H9 (cell line): ENCODE measurements at regions not wholly inside any gene's neighbourhood (a gene's known extent, or its start where the extent isn't known, plus 50 kb on each side); places are given as distances from the start of the nearest gene placed in this dataset.

Experiments used
- DNase-seq: peaks from one replicate; pipeline ENCODE4 v3.0.0-alpha.2; 2017
- H2AFZ ChIP-seq: one replicate; pipeline ENCODE4 v1.6.1; 2013; ENCODE audit warnings: mild to moderate bottlenecking, low read length, control low read depth, moderate library complexity
- H2AK5ac ChIP-seq: 2 replicates; pipeline ENCODE4 v1.6.1; 2013; ENCODE audit warnings: low read length, control low read depth, mixed read lengths; ENCODE audit not compliant: insufficient read length
- H2BK120ac ChIP-seq: one replicate; pipeline ENCODE4 v1.6.1; 2013; ENCODE audit warnings: low read depth, mild to moderate bottlenecking, low read length, control low read depth, inconsistent platforms; ENCODE audit not compliant: poor library complexity, severe bottlenecking
- H2BK12ac ChIP-seq: 2 replicates; pipeline ENCODE4 v1.6.1; 2013; ENCODE audit warnings: low read length, control low read depth, mixed read lengths, low read depth; ENCODE audit not compliant: insufficient read length
- H2BK15ac ChIP-seq: 2 replicates; pipeline ENCODE4 v1.6.1; 2013; ENCODE audit warnings: low read depth, low read length, control low read depth
- H2BK20ac ChIP-seq: one replicate; pipeline ENCODE4 v1.6.1; 2013; ENCODE audit warnings: low read depth, mild to moderate bottlenecking, low read length, control low read depth, inconsistent platforms; ENCODE audit not compliant: poor library complexity, severe bottlenecking
- H2BK5ac ChIP-seq: 2 replicates; pipeline ENCODE4 v1.6.1; 2013; ENCODE audit warnings: low read length, control low read depth, mixed read lengths; ENCODE audit not compliant: insufficient read length
- H3K14ac ChIP-seq: 2 replicates; pipeline ENCODE4 v1.6.1; 2013; ENCODE audit warnings: low read length, control low read depth; ENCODE audit not compliant: insufficient read depth
- H3K18ac ChIP-seq: 2 replicates; pipeline ENCODE4 v1.6.1; 2013; ENCODE audit warnings: low read depth, mild to moderate bottlenecking, mixed read lengths, low read length, control low read depth; ENCODE audit not compliant: insufficient read length
- H3K23ac ChIP-seq: 2 replicates; pipeline ENCODE4 v1.6.1; 2013; ENCODE audit warnings: low read length, control low read depth, mixed read lengths, low read depth; ENCODE audit not compliant: insufficient read length
- H3K23me2 ChIP-seq: 2 replicates; pipeline ENCODE4 v1.6.1; 2013; ENCODE audit warnings: low read depth, mild to moderate bottlenecking, mixed read lengths, low read length, control low read depth; ENCODE audit not compliant: insufficient read length, poor library complexity, severe bottlenecking
- H3K27ac ChIP-seq: 2 replicates; pipeline ENCODE4 v1.5.1; 2013; ENCODE audit warnings: low read length, control low read depth, mixed read lengths, low read depth; ENCODE audit not compliant: insufficient read length
- H3K27me3 ChIP-seq: 2 replicates; pipeline ENCODE4 v1.6.1; 2013; ENCODE audit warnings: low read length, control low read depth, inconsistent platforms; ENCODE audit not compliant: insufficient read depth
- H3K4ac ChIP-seq: 2 replicates; pipeline ENCODE4 v1.6.1; 2013; ENCODE audit warnings: low read depth, mild to moderate bottlenecking, control low read depth, inconsistent platforms, low read length, moderate library complexity
- H3K4me1 ChIP-seq: 2 replicates; pipeline ENCODE4 v1.6.1; 2013; ENCODE audit warnings: low read length, control low read depth, inconsistent platforms; ENCODE audit not compliant: insufficient read depth
- H3K4me2 ChIP-seq: 2 replicates; pipeline ENCODE4 v1.6.1; 2013; ENCODE audit warnings: low read length, control low read depth, mixed read lengths; ENCODE audit not compliant: insufficient read length, insufficient read depth
- H3K56ac ChIP-seq: 2 replicates; pipeline ENCODE4 v1.6.1; 2013; ENCODE audit warnings: low read depth, mild to moderate bottlenecking, mixed read lengths, low read length, control low read depth; ENCODE audit not compliant: insufficient read length
- H3K79me1 ChIP-seq: 2 replicates; pipeline ENCODE4 v1.6.1; 2013; ENCODE audit warnings: low read depth, mild to moderate bottlenecking, moderate library complexity, low read length, control low read depth, inconsistent platforms; ENCODE audit not compliant: insufficient read depth, poor library complexity, severe bottlenecking
- H3K79me2 ChIP-seq: 2 replicates; pipeline ENCODE4 v1.6.1; 2013; ENCODE audit warnings: low read length, control low read depth, inconsistent platforms; ENCODE audit not compliant: insufficient read depth
- H3K9ac ChIP-seq: 2 replicates; pipeline ENCODE4 v1.6.1; 2013; ENCODE audit warnings: low read length, control low read depth, mixed read lengths; ENCODE audit not compliant: insufficient read length; ENCODE audit errors: extremely low read depth
- H3K9me3 ChIP-seq: one replicate; pipeline ENCODE4 v1.6.1; 2013; ENCODE audit warnings: low read depth, low read length, inconsistent platforms; ENCODE audit not compliant: control insufficient read depth
- H3T11ph ChIP-seq: one replicate; pipeline ENCODE4 v1.6.1; 2013; ENCODE audit warnings: mild to moderate bottlenecking, low read length, control low read depth, inconsistent platforms
- H4K20me1 ChIP-seq: one replicate; pipeline ENCODE4 v1.6.1; 2013; ENCODE audit not compliant: control insufficient read depth, insufficient read length, insufficient read depth
- H4K5ac ChIP-seq: 2 replicates; pipeline ENCODE4 v1.6.1; 2013; ENCODE audit warnings: low read depth, mild to moderate bottlenecking, mixed read lengths, low read length, control low read depth; ENCODE audit not compliant: insufficient read length
- H4K8ac ChIP-seq: replicated peaks from 2 replicates; pipeline ENCODE4 v1.6.1; 2013; ENCODE audit warnings: low read length, control low read depth, mixed read lengths, low read depth; ENCODE audit not compliant: insufficient read length
- H4K91ac ChIP-seq: 2 replicates; pipeline ENCODE4 v1.6.1; 2013; ENCODE audit warnings: low read depth, mild to moderate bottlenecking, moderate library complexity, mixed read lengths, low read length, control low read depth; ENCODE audit not compliant: insufficient read length
- H3K27ac Mint-ChIP-seq, 3 experiments: 2 replicates in 2 of 3; 3 replicates in 1 of 3; pipeline ENCODE4 v1.8.0; 2020 to 2021; ENCODE audit warnings: mixed read lengths in 3 of 3, mild to moderate bottlenecking in 1 of 3, moderate library complexity in 1 of 3
- H3K27me3 Mint-ChIP-seq: 2 replicates; pipeline ENCODE4 v1.8.0; 2021; ENCODE audit warnings: low read depth, mild to moderate bottlenecking, moderate library complexity, mixed read lengths
- H3K36me3 Mint-ChIP-seq, 3 experiments: 2 replicates in 2 of 3; 3 replicates in 1 of 3; pipeline ENCODE4 v1.8.0; 2020 to 2021; ENCODE audit warnings: low read depth in 3 of 3, mixed read lengths in 3 of 3; ENCODE audit not compliant: insufficient read depth in 1 of 3
- H3K4me1 Mint-ChIP-seq, 2 experiments: 2 replicates each; pipeline ENCODE4 v1.8.0; 2020; ENCODE audit warnings: mixed read lengths in 2 of 2
- H3K4me3 Mint-ChIP-seq, 2 experiments: 2 replicates in 1 of 2; 3 replicates in 1 of 2; pipeline ENCODE4 v1.8.0; 2020 to 2021; ENCODE audit warnings: mild to moderate bottlenecking in 2 of 2, mixed read lengths in 2 of 2, moderate library complexity in 1 of 2
- H3K9me3 Mint-ChIP-seq, 2 experiments: 2 replicates in 1 of 2; 3 replicates in 1 of 2; pipeline ENCODE4 v1.8.0; 2020; ENCODE audit warnings: mild to moderate bottlenecking in 2 of 2, mixed read lengths in 2 of 2, moderate library complexity in 1 of 2
- WGBS: extraction: QIAGEN DNeasy Blood & Tissue Kit; methylation state at CpG from one replicate; pipeline ENCODE4 v1.1.7; 2013; ENCODE audit warnings: missing lambda C conversion rate, low lambda C conversion rate, mixed read lengths; ENCODE audit not compliant: insufficient read length; ENCODE audit errors: extremely low coverage; 5-methylcytosine and 5-hydroxymethylcytosine counted together
- TF ChIP-seq, protein P1 (sequence below): fragments of 200-600 bp; sonication (generic); conservative IDR thresholded peaks from 3 replicates; pipeline ENCODE4 v1.8.0; 2021; ENCODE audit warnings: antibody characterized with exemption, mild to moderate bottlenecking

DNA sequence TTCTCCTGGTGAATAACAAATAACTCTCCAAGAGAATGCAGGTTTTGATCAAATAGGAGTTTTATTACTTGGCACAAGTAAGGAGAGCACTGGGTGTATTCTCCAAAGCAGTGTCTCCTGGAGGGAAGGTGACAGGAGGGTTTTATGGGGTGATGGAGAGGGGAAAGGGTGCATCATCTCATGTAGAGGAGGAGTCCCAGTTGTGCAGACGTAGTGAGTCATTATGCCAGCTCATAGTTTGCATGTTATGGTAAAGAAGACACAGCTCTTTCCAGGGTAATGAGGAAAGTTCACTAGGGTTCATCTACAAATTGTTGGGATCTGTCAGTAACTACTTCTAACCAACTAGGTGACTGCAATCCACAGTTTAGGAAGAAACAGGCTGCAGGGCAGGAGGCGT lies 347.9 kb upstream of the MEOX2 start:
- H3K4me1 ChIP-seq = no peaks in the 10 kb centered on the region
- H4K8ac ChIP-seq = no peak overlapping the region
- H3T11ph ChIP-seq = no peak overlapping the region
- no peak overlapping the region for H2BK12ac ChIP-seq
- H3K23me2 ChIP-seq = no peaks in the 10 kb centered on the region
- Mint-ChIP-seq H3K4me1 (peaks cover 0 to 12% of the 10 kb centered on the region in 2 experiments; a peak in 2 of 4 replicates), H3K27me3 (no peaks in the 10 kb centered on the region), H3K27ac (no peak overlapping the region), H3K36me3 (no peaks in the 10 kb centered on the region), H3K9me3 (no peaks in the 10 kb centered on the region), H3K4me3 (no peak overlapping the region)
- no peaks in the 10 kb centered on the region for H3K79me2 ChIP-seq
- no peak overlapping the region for H2AFZ ChIP-seq
- H3K4ac ChIP-seq = no peak overlapping the region
- no peak overlapping the region for H3K23ac ChIP-seq
- no peaks in the 10 kb centered on the region for H4K20me1 ChIP-seq
- TF ChIP-seq, protein P1, sequence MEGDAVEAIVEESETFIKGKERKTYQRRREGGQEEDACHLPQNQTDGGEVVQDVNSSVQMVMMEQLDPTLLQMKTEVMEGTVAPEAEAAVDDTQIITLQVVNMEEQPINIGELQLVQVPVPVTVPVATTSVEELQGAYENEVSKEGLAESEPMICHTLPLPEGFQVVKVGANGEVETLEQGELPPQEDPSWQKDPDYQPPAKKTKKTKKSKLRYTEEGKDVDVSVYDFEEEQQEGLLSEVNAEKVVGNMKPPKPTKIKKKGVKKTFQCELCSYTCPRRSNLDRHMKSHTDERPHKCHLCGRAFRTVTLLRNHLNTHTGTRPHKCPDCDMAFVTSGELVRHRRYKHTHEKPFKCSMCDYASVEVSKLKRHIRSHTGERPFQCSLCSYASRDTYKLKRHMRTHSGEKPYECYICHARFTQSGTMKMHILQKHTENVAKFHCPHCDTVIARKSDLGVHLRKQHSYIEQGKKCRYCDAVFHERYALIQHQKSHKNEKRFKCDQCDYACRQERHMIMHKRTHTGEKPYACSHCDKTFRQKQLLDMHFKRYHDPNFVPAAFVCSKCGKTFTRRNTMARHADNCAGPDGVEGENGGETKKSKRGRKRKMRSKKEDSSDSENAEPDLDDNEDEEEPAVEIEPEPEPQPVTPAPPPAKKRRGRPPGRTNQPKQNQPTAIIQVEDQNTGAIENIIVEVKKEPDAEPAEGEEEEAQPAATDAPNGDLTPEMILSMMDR = no peak
- no peak overlapping the region for H4K91ac ChIP-seq
- H3K56ac ChIP-seq = no peak overlapping the region
- WGBS = no CpG with 5 or more reads among the region's 2 CpGs
- H2BK5ac ChIP-seq = no peak overlapping the region
- H3K4me2 ChIP-seq = no peak overlapping the region
- no peak overlapping the region for H3K14ac ChIP-seq
- no peaks in the 10 kb centered on the region for H3K9me3 ChIP-seq
- H2BK20ac ChIP-seq = no peak overlapping the region
- H2BK120ac ChIP-seq = no peak overlapping the region
- no peak overlapping the region for H3K18ac ChIP-seq
- no peak overlapping the region for H4K5ac ChIP-seq
- H3K9ac ChIP-seq = no peak overlapping the region
- no peak overlapping the region for H2BK15ac ChIP-seq
- H3K27me3 ChIP-seq = no peaks in the 10 kb centered on the region
- no peak overlapping the region for H3K27ac ChIP-seq
- no peak overlapping the region for H2AK5ac ChIP-seq
- no peak for DNase-seq
- H3K79me1 ChIP-seq = no peaks in the 10 kb centered on the region
